SK-N-SH treated with all-trans-retinoic acid at 6 μM for 48 hours (cell line): ENCODE measurements at regions not wholly inside any gene's neighbourhood (a gene's known extent, or its start where the extent isn't known, plus 50 kb on each side); places are given as distances from the start of the nearest gene placed in this dataset.

Experiments
- ATAC-seq: fragments of 200-7000 bp; cut with Tn5 transposase; 3 replicates; pipeline ENCODE4 v1.9.1; 2020; ENCODE audit warnings: mild to moderate bottlenecking, moderate library complexity
- ARNTL ChIP-seq: fragments of 450-650 bp; formaldehyde crosslinking; IDR thresholded peaks from 2 replicates; pipeline ENCODE4 v1.5.0; 2020; ENCODE audit warnings: low read depth, mild to moderate bottlenecking, moderate library complexity, borderline replicate concordance
- BACH2 ChIP-seq: fragments of 250-450 bp; sonication (Bioruptor Pico); IDR thresholded peaks from 2 replicates; pipeline ENCODE4 v1.9.0; 2021; ENCODE audit warnings: mild to moderate bottlenecking, borderline replicate concordance
- CSDC2 ChIP-seq: fragments of 250-450 bp; sonication (Bioruptor Pico); IDR thresholded peaks from 2 replicates; pipeline ENCODE4 v1.5.0; 2020; ENCODE audit warnings: mild to moderate bottlenecking, moderate library complexity
- CSRNP3 ChIP-seq: fragments of 250-450 bp; sonication (Bioruptor Pico); IDR thresholded peaks from 2 replicates; pipeline ENCODE4 v1.5.1; 2021; ENCODE audit warnings: mild to moderate bottlenecking, moderate library complexity
- ESRRG ChIP-seq: fragments of 250-450 bp; sonication (Bioruptor Pico); IDR thresholded peaks from 2 replicates; pipeline ENCODE4 v1.6.1; 2021; ENCODE audit warnings: mild to moderate bottlenecking
- ISL1 ChIP-seq: fragments of 250-450 bp; sonication (Bioruptor Pico); IDR thresholded peaks from 2 replicates; pipeline ENCODE4 v2.1.2; 2022; ENCODE audit warnings: mild to moderate bottlenecking, moderate library complexity
- OSR1 ChIP-seq: fragments of 250-450 bp; sonication (Bioruptor Pico); IDR thresholded peaks from 2 replicates; pipeline ENCODE4 v1.8.0; 2022; ENCODE audit warnings: moderate library complexity, mild to moderate bottlenecking, inconsistent platforms
- PPARA ChIP-seq: fragments of 250-450 bp; sonication (Bioruptor Pico); IDR thresholded peaks from 2 replicates; pipeline ENCODE4 v1.5.0; 2020; ENCODE audit warnings: mild to moderate bottlenecking, borderline replicate concordance
- SNAI2 ChIP-seq: fragments of 250-450 bp; sonication (Bioruptor Pico); IDR thresholded peaks from 2 replicates; pipeline ENCODE4 v1.5.0; 2020; ENCODE audit warnings: mild to moderate bottlenecking, moderate library complexity
- TCF4 ChIP-seq: fragments of 250-450 bp; sonication (Bioruptor Pico); IDR thresholded peaks from 2 replicates; pipeline ENCODE4 v1.8.0; 2021; ENCODE audit warnings: mild to moderate bottlenecking, moderate library complexity, borderline replicate concordance
- TOX ChIP-seq: fragments of 250-450 bp; sonication (Bioruptor Pico); IDR thresholded peaks from 2 replicates; pipeline ENCODE4 v1.8.0; 2021; ENCODE audit warnings: mild to moderate bottlenecking, moderate library complexity, borderline replicate concordance
- TSHZ2 ChIP-seq: fragments of 250-450 bp; sonication (Bioruptor Pico); IDR thresholded peaks from 2 replicates; pipeline ENCODE4 v1.5.0; 2020; ENCODE audit warnings: mild to moderate bottlenecking, moderate library complexity
- ZC3H10 ChIP-seq: fragments of 250-450 bp; sonication (Bioruptor Pico); IDR thresholded peaks from 2 replicates; pipeline ENCODE4 v1.5.1; 2021; ENCODE audit warnings: mild to moderate bottlenecking, moderate library complexity
- ZFP3 ChIP-seq: fragments of 250-450 bp; sonication (Bioruptor Pico); IDR thresholded peaks from 2 replicates; pipeline ENCODE4 v1.5.0; 2020; ENCODE audit warnings: mild to moderate bottlenecking, moderate library complexity
- ZFP30 ChIP-seq: fragments of 450-650 bp; formaldehyde crosslinking; IDR thresholded peaks from 2 replicates; pipeline ENCODE4 v1.5.0; 2022; ENCODE audit warnings: mild to moderate bottlenecking, moderate library complexity
- TF ChIP-seq, protein P1 (sequence below): fragments of 250-450 bp; sonication (Bioruptor Pico); IDR thresholded peaks from 2 replicates; pipeline ENCODE4 v1.8.0; 2020; ENCODE audit warnings: mild to moderate bottlenecking, moderate library complexity, borderline replicate concordance

DNA sequence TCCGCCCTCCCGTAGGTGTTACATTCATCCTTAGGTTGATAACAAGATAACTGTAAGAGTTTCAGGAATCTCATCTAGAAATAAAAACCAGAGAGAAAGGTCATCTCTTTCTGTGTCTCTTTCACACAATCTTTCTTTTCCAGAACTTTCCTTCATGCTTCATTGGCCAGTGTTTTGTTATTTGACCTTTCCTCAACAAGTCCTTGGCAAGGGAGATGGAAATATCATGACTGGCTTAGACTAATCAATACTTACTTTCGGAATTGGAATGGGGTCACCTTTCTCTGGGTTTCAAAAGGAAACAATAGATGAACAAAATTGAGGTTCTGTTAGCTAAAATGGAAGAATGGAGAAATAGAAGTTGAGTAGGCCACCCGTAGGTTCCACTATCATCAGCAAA is 72.9 kb upstream of the PPP2R5A start:
- no peak for ATAC-seq
- no peak for TF ChIP-seq CSDC2
- no peak for TF ChIP-seq TCF4
- no peak for TF ChIP-seq OSR1 (CRISPR knock-in tag)
- no peak for TF ChIP-seq BACH2 (CRISPR knock-in tag)
- TF ChIP-seq CSRNP3 (CRISPR knock-in tag) = no peak
- no peak for TF ChIP-seq ZC3H10 (CRISPR knock-in tag)
- no peak for TF ChIP-seq TSHZ2 (CRISPR knock-in tag)
- no peak for TF ChIP-seq TOX
- no peak for TF ChIP-seq ZFP30 (CRISPR knock-in tag)
- TF ChIP-seq, all 23 proteins: peak for 0

DNA sequence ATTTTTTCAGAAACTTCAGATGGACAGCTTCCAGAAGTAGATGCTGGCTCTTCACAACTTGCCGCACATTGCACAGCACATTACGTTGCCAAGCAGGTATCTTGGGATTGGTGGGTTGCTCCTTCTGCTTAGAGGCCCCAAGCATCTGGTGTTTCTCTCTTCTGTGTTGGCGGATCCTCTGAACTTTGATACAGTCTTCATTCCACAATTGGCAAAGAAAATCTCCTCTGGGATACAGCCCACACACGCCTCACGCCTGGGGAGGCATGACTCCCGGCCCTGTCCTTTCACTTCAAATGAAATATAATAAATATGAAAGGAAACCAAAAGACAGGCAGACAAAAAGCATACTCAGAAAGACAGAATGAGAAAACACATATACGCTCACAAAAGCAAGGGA is 72.3 kb upstream of the PPP2R5A start:
- ATAC-seq = no peak
- TF ChIP-seq ZFP3 (CRISPR knock-in tag) (no peak), TSHZ2 (CRISPR knock-in tag) (no peak), TOX (no peak), ARNTL (CRISPR knock-in tag) (no peak), ZC3H10 (CRISPR knock-in tag) (no peak)

- no peak for TF ChIP-seq TOX
- TF ChIP-seq BACH2 (CRISPR knock-in tag) = no peak
- no peak for TF ChIP-seq ZFP30 (CRISPR knock-in tag)
- no peak for TF ChIP-seq PPARA (CRISPR knock-in tag)
- TF ChIP-seq TSHZ2 (CRISPR knock-in tag) = no peak
- TF ChIP-seq SNAI2 (CRISPR knock-in tag) = no peak
- no peak for TF ChIP-seq CSRNP3 (CRISPR knock-in tag)
- no peak for TF ChIP-seq ESRRG (CRISPR knock-in tag)
- TF ChIP-seq ISL1 = no peak
- TF ChIP-seq, protein P1, sequence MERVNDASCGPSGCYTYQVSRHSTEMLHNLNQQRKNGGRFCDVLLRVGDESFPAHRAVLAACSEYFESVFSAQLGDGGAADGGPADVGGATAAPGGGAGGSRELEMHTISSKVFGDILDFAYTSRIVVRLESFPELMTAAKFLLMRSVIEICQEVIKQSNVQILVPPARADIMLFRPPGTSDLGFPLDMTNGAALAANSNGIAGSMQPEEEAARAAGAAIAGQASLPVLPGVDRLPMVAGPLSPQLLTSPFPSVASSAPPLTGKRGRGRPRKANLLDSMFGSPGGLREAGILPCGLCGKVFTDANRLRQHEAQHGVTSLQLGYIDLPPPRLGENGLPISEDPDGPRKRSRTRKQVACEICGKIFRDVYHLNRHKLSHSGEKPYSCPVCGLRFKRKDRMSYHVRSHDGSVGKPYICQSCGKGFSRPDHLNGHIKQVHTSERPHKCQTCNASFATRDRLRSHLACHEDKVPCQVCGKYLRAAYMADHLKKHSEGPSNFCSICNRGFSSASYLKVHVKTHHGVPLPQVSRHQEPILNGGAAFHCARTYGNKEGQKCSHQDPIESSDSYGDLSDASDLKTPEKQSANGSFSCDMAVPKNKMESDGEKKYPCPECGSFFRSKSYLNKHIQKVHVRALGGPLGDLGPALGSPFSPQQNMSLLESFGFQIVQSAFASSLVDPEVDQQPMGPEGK (CRISPR knock-in tag) = no peak
- ATAC-seq = no peak
These were observed 71.4 kb upstream of the PPP2R5A start for GRCh38 chr1:212213784-212214183.
